ENCODE measurements at regions not wholly inside any gene's neighbourhood (a gene's known extent, or its start where the extent isn't known, plus 50 kb on each side); places are given as distances from the start of the nearest gene placed in this dataset.

DNA sequence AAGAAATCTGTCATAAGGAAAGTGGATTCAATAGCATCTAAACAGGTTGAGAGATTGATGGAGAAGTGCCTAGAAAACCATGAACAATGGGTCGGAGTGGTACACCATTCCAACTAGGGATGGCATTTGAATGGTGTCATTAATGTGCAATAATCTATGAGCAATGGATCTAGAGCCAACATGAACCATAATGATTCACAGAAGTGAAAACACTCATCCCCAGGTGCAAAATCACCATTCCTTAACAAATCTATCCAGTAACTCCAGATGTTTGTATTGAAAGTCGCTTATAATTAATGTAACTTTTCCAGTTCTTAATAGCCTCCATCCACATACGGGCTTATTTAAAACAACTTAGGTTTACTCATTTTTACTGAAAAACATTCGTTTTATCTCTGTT, 201.3 kb upstream of the ADGRL4 start:
- Histone ChIP-seq H3K4me3 (no peak overlapping the region), H3K27ac (no peak overlapping the region), H3K27me3 (no peaks in the 10 kb centered on the region), H3K9me3 (no peaks in the 10 kb centered on the region), H3K4me1 (no peaks in the 10 kb centered on the region), H3K36me3 (peaks cover 5% of the 10 kb centered on the region)
- intact Hi-C loops (cut with DNase I; ENCODE audit: low total_unique reads) = no loop called here
- TF ChIP-seq, protein P1, sequence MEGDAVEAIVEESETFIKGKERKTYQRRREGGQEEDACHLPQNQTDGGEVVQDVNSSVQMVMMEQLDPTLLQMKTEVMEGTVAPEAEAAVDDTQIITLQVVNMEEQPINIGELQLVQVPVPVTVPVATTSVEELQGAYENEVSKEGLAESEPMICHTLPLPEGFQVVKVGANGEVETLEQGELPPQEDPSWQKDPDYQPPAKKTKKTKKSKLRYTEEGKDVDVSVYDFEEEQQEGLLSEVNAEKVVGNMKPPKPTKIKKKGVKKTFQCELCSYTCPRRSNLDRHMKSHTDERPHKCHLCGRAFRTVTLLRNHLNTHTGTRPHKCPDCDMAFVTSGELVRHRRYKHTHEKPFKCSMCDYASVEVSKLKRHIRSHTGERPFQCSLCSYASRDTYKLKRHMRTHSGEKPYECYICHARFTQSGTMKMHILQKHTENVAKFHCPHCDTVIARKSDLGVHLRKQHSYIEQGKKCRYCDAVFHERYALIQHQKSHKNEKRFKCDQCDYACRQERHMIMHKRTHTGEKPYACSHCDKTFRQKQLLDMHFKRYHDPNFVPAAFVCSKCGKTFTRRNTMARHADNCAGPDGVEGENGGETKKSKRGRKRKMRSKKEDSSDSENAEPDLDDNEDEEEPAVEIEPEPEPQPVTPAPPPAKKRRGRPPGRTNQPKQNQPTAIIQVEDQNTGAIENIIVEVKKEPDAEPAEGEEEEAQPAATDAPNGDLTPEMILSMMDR (IDR thresholded peaks at IDR 0.05) = no peak
- TF ChIP-seq POLR2A (IDR thresholded peaks at IDR 0.05) (no peak), POLR2AphosphoS5 (IDR thresholded peaks at IDR 0.05) (no peak)
- no peak for DNase-seq (ENCODE audit: low spot score in 2 of 2)

DNA sequence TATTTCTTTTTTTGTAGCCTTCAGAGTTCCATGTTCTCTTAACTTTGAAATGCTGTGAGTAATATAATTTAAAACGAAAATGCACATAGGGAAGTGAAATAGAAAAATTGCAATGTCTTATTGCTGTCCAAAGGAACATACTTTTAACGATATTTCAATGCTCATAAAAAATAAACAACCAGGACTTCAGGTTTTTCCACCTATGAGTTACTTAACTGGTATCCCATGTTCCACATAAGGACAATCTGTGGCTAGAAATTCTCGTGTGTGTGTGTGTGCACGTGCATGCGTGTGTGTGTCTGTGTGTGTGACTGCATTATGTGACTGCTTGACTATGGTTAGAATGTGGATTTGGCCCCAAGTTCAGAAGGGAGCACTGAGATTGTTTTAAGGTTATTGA, 200.8 kb upstream of the ADGRL4 start:
- intact Hi-C loops (cut with DNase I; ENCODE audit: low total_unique reads) = no loop called here
- Histone ChIP-seq H3K4me1 (no peaks in the 10 kb centered on the region), H3K36me3 (peaks cover 5% of the 10 kb centered on the region), H3K9me3 (no peaks in the 10 kb centered on the region), H3K27ac (no peak overlapping the region), H3K27me3 (no peaks in the 10 kb centered on the region), H3K4me3 (no peak overlapping the region)
- TF ChIP-seq POLR2AphosphoS5 (IDR thresholded peaks at IDR 0.05) (no peak), POLR2A (IDR thresholded peaks at IDR 0.05) (no peak)
- TF ChIP-seq, protein P1 (IDR thresholded peaks at IDR 0.05) = no peak
- DNase-seq (ENCODE audit: low spot score in 2 of 2) = no peak

DNA sequence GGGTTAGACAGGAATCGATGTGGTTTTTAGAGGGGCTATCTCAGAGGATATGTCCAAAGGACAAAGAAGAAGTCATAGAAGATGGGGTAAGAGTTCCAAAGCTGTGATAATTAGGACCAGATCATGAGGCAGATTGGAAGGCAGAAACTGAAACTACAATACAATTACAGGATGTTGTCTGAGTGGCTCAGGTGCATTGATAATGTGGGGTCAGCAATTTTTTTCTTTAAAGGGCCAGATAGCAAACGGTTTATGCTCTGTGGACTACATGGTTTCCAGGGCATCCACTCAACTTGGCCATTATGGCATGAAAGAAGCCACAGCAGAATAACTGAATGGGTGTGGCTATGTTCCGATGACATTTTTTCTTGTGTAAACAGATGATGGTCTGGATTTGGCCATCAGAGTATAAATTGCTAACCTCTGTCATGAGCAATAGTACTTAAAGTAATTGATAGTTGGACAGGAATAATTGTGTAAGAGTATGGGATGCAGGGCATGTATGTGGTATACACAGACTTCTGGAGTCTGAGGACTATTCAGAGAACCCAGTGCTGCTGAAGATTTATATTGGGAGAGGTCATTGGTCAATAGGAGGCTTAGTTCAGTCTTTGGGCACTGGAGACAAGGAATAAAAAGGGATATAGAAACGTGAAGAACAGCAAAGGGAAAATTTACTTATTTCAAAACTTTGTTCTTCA, 198.4 kb upstream of the ADGRL4 start:
- Histone ChIP-seq H3K36me3 (peaks cover 5% of the 10 kb centered on the region), H3K9me3 (no peaks in the 10 kb centered on the region), H3K4me1 (no peaks in the 10 kb centered on the region), H3K4me3 (no peak overlapping the region), H3K27me3 (no peaks in the 10 kb centered on the region), H3K27ac (no peak overlapping the region)
- TF ChIP-seq, protein P1 (IDR thresholded peaks at IDR 0.05) = no peak
- TF ChIP-seq POLR2AphosphoS5 (IDR thresholded peaks at IDR 0.05) (no peak), POLR2A (IDR thresholded peaks at IDR 0.05) (no peak)
- no peak for DNase-seq (ENCODE audit: low spot score in 2 of 2)
- intact Hi-C loops (cut with DNase I; ENCODE audit: low total_unique reads) = loop anchor here (5.0 kb wide), 1 partner anchor 383 kb away; no protein-coding TSS in a partner anchor

DNA sequence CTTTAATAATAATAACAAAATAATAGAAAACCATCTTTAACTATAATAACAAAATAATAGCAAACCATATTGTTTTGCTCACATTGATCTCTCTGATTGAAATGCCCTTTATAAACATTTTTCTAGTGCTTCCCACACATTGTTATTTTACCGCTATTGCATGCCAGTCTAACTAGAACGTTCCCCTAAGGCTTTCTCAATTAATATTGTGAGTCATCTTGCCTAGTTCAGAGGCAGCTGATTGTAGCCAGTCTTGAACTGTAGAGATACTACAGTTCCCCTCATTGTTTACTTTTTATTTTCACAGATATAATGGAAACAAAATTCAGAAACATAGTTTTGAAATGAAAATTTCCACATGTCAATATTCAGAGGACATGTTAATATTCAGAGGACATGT, 192.3 kb upstream of the ADGRL4 start:
- DNase-seq (ENCODE audit: low spot score in 2 of 2) = no peak
- no peaks in the 10 kb centered on the region for H3K9me3 ChIP-seq
- H3K27me3 ChIP-seq = no peaks in the 10 kb centered on the region
- H3K4me1 ChIP-seq = no peaks in the 10 kb centered on the region
- no peak for TF ChIP-seq POLR2A (IDR thresholded peaks at IDR 0.05)
- TF ChIP-seq POLR2AphosphoS5 (IDR thresholded peaks at IDR 0.05) = no peak
- TF ChIP-seq, protein P1 (IDR thresholded peaks at IDR 0.05) = no peak
- H3K4me3 ChIP-seq = no peak overlapping the region
- intact Hi-C loops (cut with DNase I; ENCODE audit: low total_unique reads) = no loop called here
- H3K27ac ChIP-seq = no peak overlapping the region
- no peaks in the 10 kb centered on the region for H3K36me3 ChIP-seq

DNA sequence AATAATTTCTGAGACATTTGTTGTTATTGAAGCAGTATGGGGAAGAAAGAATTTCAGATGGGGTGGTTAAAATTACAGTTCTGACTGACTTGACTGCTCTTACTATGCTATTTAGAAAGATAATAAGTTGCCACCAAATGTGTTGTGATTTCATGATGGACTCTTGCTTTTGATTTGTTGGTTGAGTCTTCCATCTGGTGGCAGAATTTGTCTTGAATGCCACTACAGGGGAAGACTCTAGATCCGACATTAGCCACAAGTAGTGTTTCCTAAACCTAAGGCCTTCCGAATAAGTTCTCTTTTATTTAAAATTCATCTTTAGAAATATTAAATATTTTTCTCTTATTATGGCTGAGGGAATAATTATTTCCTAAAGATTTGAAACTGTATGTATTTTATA, 190.9 kb upstream of the ADGRL4 start:
- no peak for DNase-seq (ENCODE audit: low spot score in 2 of 2)
- TF ChIP-seq POLR2A (IDR thresholded peaks at IDR 0.05) = no peak
- TF ChIP-seq, protein P1 (IDR thresholded peaks at IDR 0.05) = no peak
- Histone ChIP-seq H3K36me3 (no peaks in the 10 kb centered on the region), H3K4me3 (no peak overlapping the region), H3K27me3 (no peaks in the 10 kb centered on the region), H3K9me3 (no peaks in the 10 kb centered on the region), H3K4me1 (no peaks in the 10 kb centered on the region), H3K27ac (no peak overlapping the region)
- intact Hi-C loops (cut with DNase I; ENCODE audit: low total_unique reads) = no loop called here

Measured in breast epithelium (tissue), 4 donors.